HUES64 (cell line): ENCODE measurements at regions not wholly inside any gene's neighbourhood (a gene's known extent, or its start where the extent isn't known, plus 50 kb on each side); places are given as distances from the start of the nearest gene placed in this dataset.
"Not testable (repeated sequence)": the region's sequence is repeated elsewhere in the genome, so short reads cannot be mapped to it uniquely, and the experiment has no call there.

Experiments
- H3K27ac ChIP-seq: 2 replicates; pipeline ENCODE4 v1.7.0; 2013; ENCODE audit warnings: low read depth, low read length, inconsistent platforms
- H3K27me3 ChIP-seq: 2 replicates; pipeline ENCODE4 v1.6.1; 2013; ENCODE audit warnings: mild to moderate bottlenecking, low read length; ENCODE audit not compliant: insufficient read depth
- H3K36me3 ChIP-seq: 2 replicates; pipeline ENCODE4 v1.6.1; 2013; ENCODE audit warnings: mild to moderate bottlenecking, low read length; ENCODE audit not compliant: insufficient read depth
- H3K4me1 ChIP-seq: 2 replicates; pipeline ENCODE4 v1.6.1; 2013; ENCODE audit warnings: mild to moderate bottlenecking, low read length, moderate library complexity; ENCODE audit not compliant: insufficient read depth
- H3K4me3 ChIP-seq: 2 replicates; pipeline ENCODE4 v1.5.1; 2013; ENCODE audit warnings: mild to moderate bottlenecking, low read length, moderate library complexity
- H3K9ac ChIP-seq: 2 replicates; pipeline ENCODE4 v1.6.1; 2013; ENCODE audit warnings: mild to moderate bottlenecking, low read depth, low read length
- H3K9me3 ChIP-seq: 2 replicates; pipeline ENCODE4 v1.6.1; 2013; ENCODE audit warnings: low read depth, low read length; ENCODE audit not compliant: insufficient read depth
- WGBS: fragments of 150-250, 120-280 bp; methylation state at CpG from one replicate; pipeline ENCODE4 v1.1.7; 2013; ENCODE audit warnings: missing lambda C conversion rate; 5-methylcytosine and 5-hydroxymethylcytosine counted together

GRCh38 chr1:30204916-30205315, 518.5 kb downstream of the MATN1 start:
- H3K9ac ChIP-seq, H3K27me3 ChIP-seq, H3K36me3 ChIP-seq, H3K4me3 ChIP-seq, H3K4me1 ChIP-seq, H3K27ac ChIP-seq: not testable (repeated sequence)
- H3K9me3 ChIP-seq = peaks cover 15% of the 10 kb centered on the region
- 86% methylated on average over 5 of the region's 5 CpGs for WGBS

GRCh38 chr1:30201015-30201414, 522.4 kb downstream of the MATN1 start:
- no peaks in the 10 kb centered on the region for H3K27me3 ChIP-seq
- no peaks in the 10 kb centered on the region for H3K36me3 ChIP-seq
- no CpG with 5 or more reads among the region's 1 CpG for WGBS
- H3K4me1 ChIP-seq = no peaks in the 10 kb centered on the region
- peaks cover 15% of the 10 kb centered on the region for H3K9me3 ChIP-seq
- H3K4me3 ChIP-seq = no peak overlapping the region
- H3K9ac ChIP-seq = no peak overlapping the region
- H3K27ac ChIP-seq = no peak overlapping the region

- H3K4me3 ChIP-seq = no peak overlapping the region
- WGBS = 66% methylated on average over 1 of the region's 1 CpG
- H3K27me3 ChIP-seq = no peaks in the 10 kb centered on the region
- H3K9me3 ChIP-seq = peaks cover 15% of the 10 kb centered on the region
- H3K36me3 ChIP-seq = no peaks in the 10 kb centered on the region
- H3K4me1 ChIP-seq = no peaks in the 10 kb centered on the region
- H3K27ac ChIP-seq = no peak overlapping the region
- no peak overlapping the region for H3K9ac ChIP-seq
Observed at GRCh38 chr1:30200161-30200560, 523.2 kb downstream of the MATN1 start.

GRCh38 chr1:30199563-30199962, 523.8 kb downstream of the MATN1 start:
- WGBS = 87% methylated on average over 8 of the region's 8 CpGs
- no peak overlapping the region for H3K4me3 ChIP-seq
- H3K9ac ChIP-seq = no peak overlapping the region
- peaks cover 15% of the 10 kb centered on the region for H3K9me3 ChIP-seq
- no peaks in the 10 kb centered on the region for H3K27me3 ChIP-seq
- H3K4me1 ChIP-seq = no peaks in the 10 kb centered on the region
- H3K36me3 ChIP-seq = no peaks in the 10 kb centered on the region
- no peak overlapping the region for H3K27ac ChIP-seq

- Histone ChIP-seq H3K4me3 (no peak overlapping the region), H3K4me1 (no peaks in the 10 kb centered on the region), H3K36me3 (no peaks in the 10 kb centered on the region), H3K9me3 (peaks cover 15% of the 10 kb centered on the region), H3K9ac (no peak overlapping the region), H3K27me3 (no peaks in the 10 kb centered on the region), H3K27ac (no peak overlapping the region)
- WGBS = 92% methylated on average over 6 of the region's 6 CpGs
Observed at GRCh38 chr1:30198795-30199403, 524.5 kb downstream of the MATN1 start.

- Histone ChIP-seq H3K4me3 (no peak overlapping the region), H3K9ac (no peak overlapping the region), H3K36me3 (no peaks in the 10 kb centered on the region), H3K27me3 (no peaks in the 10 kb centered on the region), H3K9me3 (peaks cover 15% of the 10 kb centered on the region), H3K4me1 (no peaks in the 10 kb centered on the region), H3K27ac (no peak overlapping the region)
- WGBS = 93% methylated on average over 2 of the region's 2 CpGs
Observed at GRCh38 chr1:30198451-30198760, 525.0 kb downstream of the MATN1 start.

GRCh38 chr1:30197639-30198450, 525.5 kb downstream of the MATN1 start:
- WGBS = 87% methylated on average over 4 of the region's 4 CpGs
- no peaks in the 10 kb centered on the region for H3K4me1 ChIP-seq
- no peaks in the 10 kb centered on the region for H3K27me3 ChIP-seq
- H3K36me3 ChIP-seq = no peaks in the 10 kb centered on the region
- peaks cover 15% of the 10 kb centered on the region for H3K9me3 ChIP-seq
- H3K4me3 ChIP-seq = no peak overlapping the region
- no peak overlapping the region for H3K27ac ChIP-seq
- no peak overlapping the region for H3K9ac ChIP-seq

- H3K4me3 ChIP-seq = no peak overlapping the region
- H3K36me3 ChIP-seq = no peaks in the 10 kb centered on the region
- no peaks in the 10 kb centered on the region for H3K27me3 ChIP-seq
- no peaks in the 10 kb centered on the region for H3K4me1 ChIP-seq
- H3K9me3 ChIP-seq = peaks cover 15% of the 10 kb centered on the region
- H3K9ac ChIP-seq = no peak overlapping the region
- 88% methylated on average over 13 of the region's 13 CpGs for WGBS
- H3K27ac ChIP-seq = no peak overlapping the region
Observed at GRCh38 chr1:30196872-30197638, 526.3 kb downstream of the MATN1 start.

- no peaks in the 10 kb centered on the region for H3K27me3 ChIP-seq
Observed at GRCh38 chr1:30196457-30196856, 526.9 kb downstream of the MATN1 start.

GRCh38 chr1:30195424-30196134, 527.8 kb downstream of the MATN1 start:
- no peaks in the 10 kb centered on the region for H3K4me1 ChIP-seq
- no peak overlapping the region for H3K27ac ChIP-seq
- H3K9ac ChIP-seq = no peak overlapping the region
- H3K4me3 ChIP-seq = no peak overlapping the region
- H3K27me3 ChIP-seq = no peaks in the 10 kb centered on the region
- peaks cover 5% of the 10 kb centered on the region; the same call in 1 of the 2 replicates for H3K9me3 ChIP-seq
- 93% methylated on average over 17 of the region's 17 CpGs for WGBS
- H3K36me3 ChIP-seq = no peaks in the 10 kb centered on the region

More at GRCh38 chr1:30196457-30196856, 526.9 kb downstream of the MATN1 start:
- Histone ChIP-seq H3K4me1 (no peaks in the 10 kb centered on the region), H3K36me3 (no peaks in the 10 kb centered on the region), H3K4me3 (no peak overlapping the region), H3K9ac (no peak overlapping the region), H3K9me3 (peaks cover 11% of the 10 kb centered on the region; the same call in 1 of the 2 replicates), H3K27ac (no peak overlapping the region)
